ENCODE measurements at regions not wholly inside any gene's neighbourhood (a gene's known extent, or its start where the extent isn't known, plus 50 kb on each side); places are given as distances from the start of the nearest gene placed in this dataset.

GRCh38 chr1:59007820-59008598 lies 224.2 kb upstream of the JUN start:
- DNase-seq = peak in 1 of 2 experiments; percentile 9

- DNase-seq = no peak
These were observed 224.9 kb upstream of the JUN start for GRCh38 chr1:59008599-59009347.

- peak in 1 of 2 experiments; percentile 37 for DNase-seq
These were observed 227.8 kb upstream of the JUN start for GRCh38 chr1:59011663-59012062.

- DNase-seq = no peak
These were observed 228.5 kb upstream of the JUN start for GRCh38 chr1:59012378-59012777.

- no peak for DNase-seq
These were observed 229.6 kb upstream of the JUN start for GRCh38 chr1:59013276-59013927.

GRCh38 chr1:59013928-59014279 lies 230.1 kb upstream of the JUN start:
- no peak for DNase-seq

GRCh38 chr1:59014827-59015226 lies 231.0 kb upstream of the JUN start:
- no peak for DNase-seq

GRCh38 chr1:59015708-59016107 lies 231.9 kb upstream of the JUN start:
- DNase-seq = no peak

GRCh38 chr1:59016390-59016789 lies 232.5 kb upstream of the JUN start:
- DNase-seq = no peak

- DNase-seq = peak in 1 of 2 experiments; percentile 54
These were observed 233.8 kb upstream of the JUN start for GRCh38 chr1:59017501-59018231.

GRCh38 chr1:59018446-59018845 lies 234.6 kb upstream of the JUN start:
- no peak for DNase-seq

- DNase-seq = no peak
These were observed 235.0 kb upstream of the JUN start for GRCh38 chr1:59018860-59019259.

- no peak for DNase-seq
These were observed 236.5 kb upstream of the JUN start for GRCh38 chr1:59020151-59020997.

GRCh38 chr1:59022199-59022598 lies 238.4 kb upstream of the JUN start:
- DNase-seq = no peak

GRCh38 chr1:59022799-59023198 lies 239.0 kb upstream of the JUN start:
- no peak for DNase-seq

- no peak for DNase-seq
These were observed 241.4 kb upstream of the JUN start for GRCh38 chr1:59025201-59025600.

- DNase-seq = no peak
These were observed 242.1 kb upstream of the JUN start for GRCh38 chr1:59025898-59026426.

- no peak for DNase-seq
These were observed 242.7 kb upstream of the JUN start for GRCh38 chr1:59026472-59026948.

- DNase-seq = no peak
These were observed 243.3 kb upstream of the JUN start for GRCh38 chr1:59027177-59027576.

- DNase-seq = no peak
These were observed 244.2 kb upstream of the JUN start for GRCh38 chr1:59028048-59028447.

GRCh38 chr1:59029411-59030167 lies 245.7 kb upstream of the JUN start:
- peak in 1 of 2 experiments; percentile 67 for DNase-seq
